Smooth muscle cell (in vitro differentiated cells): ENCODE measurements at regions not wholly inside any gene's neighbourhood (a gene's known extent, or its start where the extent isn't known, plus 50 kb on each side); places are given as distances from the start of the nearest gene placed in this dataset.

ENCODE experiments used
- DNase-seq: peaks from one replicate; lab custom pipeline; 2025; ENCODE audit not compliant: unreplicated experiment; lab: John Stamatoyannopoulos, UW
- H2AFZ ChIP-seq: fragments of 200-600 bp; sonication (generic); 2 replicates; pipeline ENCODE4 v1.6.0; 2016; ENCODE audit warnings: antibody characterized with exemption, low read depth, mild to moderate bottlenecking
- H3F3A ChIP-seq: fragments of 200-600 bp; sonication (generic); 2 replicates; pipeline ENCODE4 v1.6.0; 2017; ENCODE audit warnings: antibody characterized with exemption, low read depth
- H3K27ac ChIP-seq: fragments of 200-600 bp; sonication (generic); 2 replicates; pipeline ENCODE4 v1.5.1; 2016; ENCODE audit warnings: low read depth, mild to moderate bottlenecking
- H3K27me3 ChIP-seq: fragments of 200-600 bp; sonication (generic); 2 replicates; pipeline ENCODE4 v1.6.1; 2016; ENCODE audit warnings: low read depth, mild to moderate bottlenecking
- H3K36me3 ChIP-seq: fragments of 200-600 bp; sonication (generic); 2 replicates; pipeline ENCODE4 v1.5.1; 2016; ENCODE audit warnings: low read depth
- H3K4me1 ChIP-seq: fragments of 200-600 bp; sonication (generic); 2 replicates; pipeline ENCODE4 v1.5.1; 2016; ENCODE audit warnings: low read depth
- H3K4me2 ChIP-seq: fragments of 200-600 bp; sonication (generic); 2 replicates; pipeline ENCODE4 v1.6.0; 2016; ENCODE audit warnings: mild to moderate bottlenecking
- H3K4me3 ChIP-seq: fragments of 200-600 bp; sonication (generic); 2 replicates; pipeline ENCODE4 v1.5.1; 2016; ENCODE audit warnings: mild to moderate bottlenecking
- H3K79me2 ChIP-seq: fragments of 200-600 bp; sonication (generic); 2 replicates; pipeline ENCODE4 v1.6.0; 2016; ENCODE audit warnings: low read depth, mild to moderate bottlenecking
- H3K9ac ChIP-seq: fragments of 200-600 bp; sonication (generic); 2 replicates; pipeline ENCODE4 v1.6.0; 2016; ENCODE audit warnings: low read depth
- H3K9me3 ChIP-seq: fragments of 200-600 bp; sonication (generic); replicated peaks from 2 replicates; pipeline ENCODE4 v1.5.1; 2016; ENCODE audit warnings: low read depth
- H4K20me1 ChIP-seq: fragments of 200-600 bp; sonication (generic); 2 replicates; pipeline ENCODE4 v1.6.0; 2016; ENCODE audit warnings: low read depth
- CTCF ChIP-seq: fragments of 200-600 bp; sonication (generic); IDR thresholded peaks from 2 replicates; pipeline ENCODE4 v1.5.1; 2017; ENCODE audit warnings: borderline replicate concordance, mild to moderate bottlenecking, antibody characterized with exemption; ENCODE audit not compliant: insufficient read depth, poor library complexity, severe bottlenecking
- WGBS: methylation state at CpG from one replicate; pipeline ENCODE4 v1.1.7; 2016; ENCODE audit warnings: low lambda C conversion rate; 5-methylcytosine and 5-hydroxymethylcytosine counted together

GRCh38 chr3:59136081-59136480, 86.3 kb upstream of the CFAP20DC start:
- H3K36me3 ChIP-seq, result no peaks in the 10 kb centered on the region
- H3K9ac ChIP-seq, result no peak overlapping the region
- H3K4me2 ChIP-seq, result no peak overlapping the region
- no peak overlapping the region for H3K4me3 ChIP-seq
- no peaks in the 10 kb centered on the region for H3K4me1 ChIP-seq
- DNase-seq, result no peak
- H3K79me2 ChIP-seq, result no peaks in the 10 kb centered on the region
- no peak overlapping the region for H3K27ac ChIP-seq
- TF ChIP-seq CTCF, result no peak
- 96% methylated on average over 2 of the region's 2 CpGs for whole genome bisulfite sequencing
- H3F3A ChIP-seq, result peaks cover 6% of the 10 kb centered on the region
- H4K20me1 ChIP-seq, result no peaks in the 10 kb centered on the region
- H3K27me3 ChIP-seq, result no peaks in the 10 kb centered on the region
- H3K9me3 ChIP-seq, result no peaks in the 10 kb centered on the region
- H2AFZ ChIP-seq, result no peak overlapping the region

GRCh38 chr3:59135096-59135495, 85.3 kb upstream of the CFAP20DC start:
- Histone ChIP-seq H3F3A (peaks cover 6% of the 10 kb centered on the region), H3K9ac (no peak overlapping the region), H4K20me1 (no peaks in the 10 kb centered on the region), H3K4me2 (no peak overlapping the region), H3K36me3 (no peaks in the 10 kb centered on the region), H2AFZ (no peak overlapping the region), H3K4me3 (no peak overlapping the region), H3K9me3 (no peaks in the 10 kb centered on the region), H3K27ac (no peak overlapping the region), H3K79me2 (no peaks in the 10 kb centered on the region), H3K27me3 (no peaks in the 10 kb centered on the region), H3K4me1 (no peaks in the 10 kb centered on the region)
- DNase-seq, result no peak
- TF ChIP-seq CTCF, result no peak
- 76% methylated on average over 3 of the region's 3 CpGs for WGBS

DNA sequence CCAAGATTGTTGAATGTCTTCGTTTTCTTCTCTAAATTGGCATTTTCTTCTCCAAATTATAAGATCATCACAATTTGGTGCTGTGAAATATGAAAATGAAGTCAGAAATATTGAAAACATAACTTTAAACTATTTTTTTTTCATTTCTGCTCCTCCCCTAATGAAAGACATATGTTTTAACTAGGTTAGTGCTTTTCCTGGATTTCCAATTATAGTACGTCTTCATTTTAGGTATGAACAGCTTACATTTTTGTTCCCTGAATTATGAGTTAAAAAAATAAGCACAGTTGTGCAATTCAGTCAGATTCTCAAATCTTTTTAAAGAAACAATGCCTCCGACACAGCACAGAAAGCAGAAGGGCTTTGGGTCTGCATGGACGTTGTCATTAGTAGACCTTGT, 83.5 kb upstream of the CFAP20DC start:
- Histone ChIP-seq H3K4me2 (peak overlapping the region; percentile 37), H4K20me1 (no peaks in the 10 kb centered on the region), H3K4me1 (peaks cover 8% of the 10 kb centered on the region), H3K36me3 (no peaks in the 10 kb centered on the region), H3K9me3 (no peaks in the 10 kb centered on the region), H3K4me3 (no peak overlapping the region), H3K27ac (no peak overlapping the region), H3F3A (peaks cover 6% of the 10 kb centered on the region), H2AFZ (peak overlapping the region; percentile 73), H3K79me2 (no peaks in the 10 kb centered on the region), H3K27me3 (no peaks in the 10 kb centered on the region), H3K9ac (no peak overlapping the region)
- TF ChIP-seq CTCF, result no peak
- DNase-seq, result no peak
- WGBS, result 67% methylated on average over 4 of the region's 4 CpGs

DNA sequence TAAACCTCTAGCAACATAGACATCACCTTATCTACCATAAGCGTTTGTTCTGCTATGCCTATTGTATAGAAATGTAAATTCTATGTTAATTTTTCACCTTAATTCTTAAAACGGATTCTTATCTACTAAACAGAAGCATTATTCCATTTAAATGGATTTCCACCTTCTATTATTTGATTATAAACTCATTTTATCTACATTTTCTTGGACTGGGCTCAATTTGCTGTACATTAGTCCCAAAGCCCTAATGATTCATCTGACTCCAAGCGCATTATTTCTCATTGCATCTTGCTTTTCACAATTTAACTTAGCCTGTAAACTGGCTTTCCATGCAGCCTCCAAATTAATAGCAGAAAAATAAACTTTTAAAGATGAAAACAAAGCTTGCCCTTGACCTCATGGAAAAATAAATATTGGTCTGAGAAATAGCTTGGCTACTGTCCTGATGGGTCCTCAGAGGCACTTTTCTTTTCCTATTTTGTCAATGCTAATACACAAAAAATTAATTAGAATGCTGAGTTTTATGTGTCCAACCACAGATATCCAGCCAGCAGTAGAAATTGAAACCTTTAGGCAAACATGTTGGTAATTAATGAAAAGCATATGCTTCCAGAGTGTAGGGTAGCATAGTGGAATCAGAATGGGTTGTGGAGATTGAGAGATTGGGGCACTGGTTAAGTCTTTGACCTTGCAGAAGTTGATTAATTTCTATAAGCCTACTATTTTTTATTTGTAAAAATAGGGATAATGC, 81.4 kb upstream of the CFAP20DC start:
- H3K27ac ChIP-seq, result no peak overlapping the region
- H3K27me3 ChIP-seq, result no peaks in the 10 kb centered on the region
- WGBS, result 84% methylated on average over 3 of the region's 3 CpGs
- no peaks in the 10 kb centered on the region for H3K9me3 ChIP-seq
- H4K20me1 ChIP-seq, result no peaks in the 10 kb centered on the region
- H3K9ac ChIP-seq, result no peak overlapping the region
- no peaks in the 10 kb centered on the region for H3K79me2 ChIP-seq
- H2AFZ ChIP-seq, result no peak overlapping the region
- no peak overlapping the region for H3K4me2 ChIP-seq
- DNase-seq, result no peak
- no peak for TF ChIP-seq CTCF
- H3K4me3 ChIP-seq, result no peak overlapping the region
- peaks cover 16% of the 10 kb centered on the region for H3K4me1 ChIP-seq
- peaks cover 6% of the 10 kb centered on the region for H3F3A ChIP-seq
- H3K36me3 ChIP-seq, result no peaks in the 10 kb centered on the region
